OCI-LY7 (cell line): ENCODE measurements at regions not wholly inside any gene's neighbourhood (a gene's known extent, or its start where the extent isn't known, plus 50 kb on each side); places are given as distances from the start of the nearest gene placed in this dataset.

Experiments used
- EZH2phosphoT487 ChIP-seq: fragments of 200-600 bp; sonication (generic); IDR thresholded peaks from 2 replicates; pipeline ENCODE4 v1.6.1; 2018; ENCODE audit warnings: low read depth, borderline replicate concordance, mild to moderate bottlenecking, mixed run types, antibody characterized with exemption, low read length, moderate library complexity, mixed read lengths
- TF ChIP-seq, protein P1 (sequence below): fragments of 200-600 bp; sonication (generic); conservative IDR thresholded peaks from 2 replicates; pipeline ENCODE4 v1.5.1; 2014; ENCODE audit warnings: mild to moderate bottlenecking, antibody characterized with exemption, low read length, moderate library complexity, mixed read lengths

- TF ChIP-seq, protein P1, sequence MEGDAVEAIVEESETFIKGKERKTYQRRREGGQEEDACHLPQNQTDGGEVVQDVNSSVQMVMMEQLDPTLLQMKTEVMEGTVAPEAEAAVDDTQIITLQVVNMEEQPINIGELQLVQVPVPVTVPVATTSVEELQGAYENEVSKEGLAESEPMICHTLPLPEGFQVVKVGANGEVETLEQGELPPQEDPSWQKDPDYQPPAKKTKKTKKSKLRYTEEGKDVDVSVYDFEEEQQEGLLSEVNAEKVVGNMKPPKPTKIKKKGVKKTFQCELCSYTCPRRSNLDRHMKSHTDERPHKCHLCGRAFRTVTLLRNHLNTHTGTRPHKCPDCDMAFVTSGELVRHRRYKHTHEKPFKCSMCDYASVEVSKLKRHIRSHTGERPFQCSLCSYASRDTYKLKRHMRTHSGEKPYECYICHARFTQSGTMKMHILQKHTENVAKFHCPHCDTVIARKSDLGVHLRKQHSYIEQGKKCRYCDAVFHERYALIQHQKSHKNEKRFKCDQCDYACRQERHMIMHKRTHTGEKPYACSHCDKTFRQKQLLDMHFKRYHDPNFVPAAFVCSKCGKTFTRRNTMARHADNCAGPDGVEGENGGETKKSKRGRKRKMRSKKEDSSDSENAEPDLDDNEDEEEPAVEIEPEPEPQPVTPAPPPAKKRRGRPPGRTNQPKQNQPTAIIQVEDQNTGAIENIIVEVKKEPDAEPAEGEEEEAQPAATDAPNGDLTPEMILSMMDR, result no peak
- TF ChIP-seq EZH2phosphoT487, result no peak
Measured at GRCh38 chr2:220785178-220785577, 786.9 kb downstream of the EPHA4 start.
